G401.6 (cell line): ENCODE measurements at regions not wholly inside any gene's neighbourhood (a gene's known extent, or its start where the extent isn't known, plus 50 kb on each side); places are given as distances from the start of the nearest gene placed in this dataset.

Experiments
- FAIRE-seq: peaks from 2 replicates; lab custom pipeline; 2012; peaks lifted over from hg19 to GRCh38; lab: Jason Lieb, UNC

- FAIRE-seq: no peak
Observed at GRCh38 chr2:220282236-220282635, 654.8 kb downstream of the SLC4A3 start.

- no peak for FAIRE-seq
Observed at GRCh38 chr2:220293966-220294365, 666.5 kb downstream of the SLC4A3 start.

GRCh38 chr2:220296174-220296573 lies 668.7 kb downstream of the SLC4A3 start:
- no peak for FAIRE-seq

GRCh38 chr2:220297093-220297492 lies 669.7 kb downstream of the SLC4A3 start:
- no peak for FAIRE-seq

- FAIRE-seq: no peak
Observed at GRCh38 chr2:220300806-220301205, 673.4 kb downstream of the SLC4A3 start.

- FAIRE-seq: no peak
Observed at GRCh38 chr2:220302756-220303155, 675.3 kb downstream of the SLC4A3 start.

- no peak for FAIRE-seq
Observed at GRCh38 chr2:220309215-220309614, 681.8 kb downstream of the SLC4A3 start.

- FAIRE-seq: no peak
Observed at GRCh38 chr2:220310451-220310861, 683.0 kb downstream of the SLC4A3 start.

GRCh38 chr2:220315098-220315823 lies 687.8 kb downstream of the SLC4A3 start:
- FAIRE-seq: no peak

- FAIRE-seq: no peak
Observed at GRCh38 chr2:220318037-220318436, 690.6 kb downstream of the SLC4A3 start.

- no peak for FAIRE-seq
Observed at GRCh38 chr2:220318508-220318907, 691.1 kb downstream of the SLC4A3 start.

- FAIRE-seq: no peak
Observed at GRCh38 chr2:220320326-220320725, 692.9 kb downstream of the SLC4A3 start.

GRCh38 chr2:220332886-220333285 lies 705.5 kb downstream of the SLC4A3 start:
- no peak for FAIRE-seq

GRCh38 chr2:220334210-220334609 lies 706.8 kb downstream of the SLC4A3 start:
- FAIRE-seq: no peak

- FAIRE-seq: no peak
Observed at GRCh38 chr2:220334871-220335590, 707.6 kb downstream of the SLC4A3 start.

- no peak for FAIRE-seq
Observed at GRCh38 chr2:220335591-220335915, 708.1 kb downstream of the SLC4A3 start.

GRCh38 chr2:220336771-220337170 lies 709.3 kb downstream of the SLC4A3 start:
- FAIRE-seq: no peak

- no peak for FAIRE-seq
Observed at GRCh38 chr2:220337611-220338440, 710.4 kb downstream of the SLC4A3 start.

GRCh38 chr2:220341014-220341413 lies 713.6 kb downstream of the SLC4A3 start:
- no peak for FAIRE-seq

GRCh38 chr2:220346919-220347318 lies 719.5 kb downstream of the SLC4A3 start:
- no peak for FAIRE-seq

GRCh38 chr2:220347626-220348025 lies 720.2 kb downstream of the SLC4A3 start:
- FAIRE-seq: no peak

- no peak for FAIRE-seq
Observed at GRCh38 chr2:220348206-220348605, 720.8 kb downstream of the SLC4A3 start.

- no peak for FAIRE-seq
Observed at GRCh38 chr2:220353897-220354296, 726.5 kb downstream of the SLC4A3 start.
